ENCODE measurements at regions not wholly inside any gene's neighbourhood (a gene's known extent, or its start where the extent isn't known, plus 50 kb on each side); places are given as distances from the start of the nearest gene placed in this dataset.

DNA sequence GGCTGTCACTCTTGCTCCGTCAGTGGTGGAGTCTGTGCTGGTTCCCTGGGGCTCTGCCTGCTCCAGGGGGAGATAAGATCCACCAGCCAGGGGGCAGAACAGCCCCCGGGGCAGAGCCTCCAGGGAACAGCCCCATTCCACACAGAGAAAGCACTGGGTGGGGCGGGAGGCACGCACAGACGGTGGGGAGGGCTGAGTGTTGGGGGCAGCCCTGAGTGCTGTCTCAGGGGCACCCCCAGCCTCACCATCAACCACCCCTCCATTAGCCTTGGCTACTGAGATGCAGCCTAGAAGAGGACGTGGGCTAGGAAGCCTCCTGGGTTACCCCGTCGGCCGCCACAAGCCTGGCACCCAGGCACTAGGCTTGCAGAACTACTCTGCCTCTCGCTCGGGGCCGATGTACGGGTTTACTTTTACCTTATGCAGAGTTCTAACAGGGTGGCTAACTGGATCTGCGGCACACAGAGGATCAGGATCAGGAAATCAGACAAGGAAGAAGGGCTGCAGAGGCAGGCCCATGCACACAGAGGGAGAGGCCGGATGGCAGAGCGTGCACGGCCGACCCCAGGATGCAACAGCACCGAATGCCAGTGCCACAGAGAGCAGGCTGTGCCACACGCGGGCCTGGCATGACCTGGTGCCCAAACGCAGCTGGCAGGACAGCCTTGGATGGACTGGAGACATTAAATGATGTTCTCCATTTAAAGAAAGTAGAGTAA is 140.5 kb downstream of the CTTN start:
- TF ChIP-seq GABPA (IDR thresholded peaks at IDR 0.05 in 1 of 2, conservative IDR thresholded peaks at IDR 0.05 in 1 of 2), result no peak
- no peak for TF ChIP-seq NR2F2 (IDR thresholded peaks at IDR 0.05)
- no peak for TF ChIP-seq HNF4G (IDR thresholded peaks at IDR 0.05)
- no peak for TF ChIP-seq CTCF (IDR thresholded peaks at IDR 0.05; ENCODE audit: low read depth, low read length, missing input control)
- TF ChIP-seq RXRA (IDR thresholded peaks at IDR 0.05), result no peak
- TF ChIP-seq ATF3 (IDR thresholded peaks at IDR 0.05), result no peak
- TF ChIP-seq MAX (IDR thresholded peaks at IDR 0.05), result no peak
- no peak for TF ChIP-seq TAF1 (conservative IDR thresholded peaks at IDR 0.05)
- no peak for TF ChIP-seq EGR1 (IDR thresholded peaks at IDR 0.05; ENCODE audit: low read depth in 2 of 2)
- TF ChIP-seq JUND (IDR thresholded peaks at IDR 0.05), result no peak
- no peak for TF ChIP-seq YY1 (IDR thresholded peaks at IDR 0.05)
- TF ChIP-seq SP1 (IDR thresholded peaks at IDR 0.05), result no peak

All from liver (tissue), 3 donors.